ENCODE measurements at regions not wholly inside any gene's neighbourhood (a gene's known extent, or its start where the extent isn't known, plus 50 kb on each side); places are given as distances from the start of the nearest gene placed in this dataset. TPM values are rescaled to one million over a fixed set of nuclear protein-coding genes. Genes with fewer than 3 reads are reported as not detected.

DNA sequence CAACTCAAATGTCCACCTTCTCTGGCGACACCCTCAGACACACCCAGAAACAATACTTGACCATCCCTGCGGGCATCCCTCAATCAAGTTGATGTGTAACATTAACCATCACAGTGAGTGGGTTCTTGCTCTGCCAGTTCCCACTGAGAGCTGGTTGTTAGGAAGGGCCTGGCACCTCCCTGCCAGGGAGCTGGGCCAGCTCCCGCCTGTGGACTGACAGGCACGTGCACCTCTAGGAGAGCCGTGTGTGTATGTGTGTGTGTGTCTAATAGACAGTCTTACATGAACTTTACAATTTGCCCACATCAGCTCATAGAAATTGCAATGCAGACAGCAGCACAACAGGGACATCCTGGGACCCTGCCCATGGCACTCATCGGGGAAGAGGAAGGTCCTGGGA, 298.7 kb downstream of the SHANK2 start (continued):
- no peak for TF ChIP-seq STAT1 (IDR thresholded peaks at IDR 0.05; ENCODE audit: unreplicated experiment)
- TF ChIP-seq CREB1 (CRISPR knock-in tag; IDR thresholded peaks at IDR 0.05; ENCODE audit: low read depth), result no peak
- TF ChIP-seq, protein P1, sequence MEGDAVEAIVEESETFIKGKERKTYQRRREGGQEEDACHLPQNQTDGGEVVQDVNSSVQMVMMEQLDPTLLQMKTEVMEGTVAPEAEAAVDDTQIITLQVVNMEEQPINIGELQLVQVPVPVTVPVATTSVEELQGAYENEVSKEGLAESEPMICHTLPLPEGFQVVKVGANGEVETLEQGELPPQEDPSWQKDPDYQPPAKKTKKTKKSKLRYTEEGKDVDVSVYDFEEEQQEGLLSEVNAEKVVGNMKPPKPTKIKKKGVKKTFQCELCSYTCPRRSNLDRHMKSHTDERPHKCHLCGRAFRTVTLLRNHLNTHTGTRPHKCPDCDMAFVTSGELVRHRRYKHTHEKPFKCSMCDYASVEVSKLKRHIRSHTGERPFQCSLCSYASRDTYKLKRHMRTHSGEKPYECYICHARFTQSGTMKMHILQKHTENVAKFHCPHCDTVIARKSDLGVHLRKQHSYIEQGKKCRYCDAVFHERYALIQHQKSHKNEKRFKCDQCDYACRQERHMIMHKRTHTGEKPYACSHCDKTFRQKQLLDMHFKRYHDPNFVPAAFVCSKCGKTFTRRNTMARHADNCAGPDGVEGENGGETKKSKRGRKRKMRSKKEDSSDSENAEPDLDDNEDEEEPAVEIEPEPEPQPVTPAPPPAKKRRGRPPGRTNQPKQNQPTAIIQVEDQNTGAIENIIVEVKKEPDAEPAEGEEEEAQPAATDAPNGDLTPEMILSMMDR (conservative IDR thresholded peaks at IDR 0.05; ENCODE audit: low read depth in 2 of 2), result no peak

GRCh38 chr11:70954471-70954870, 297.9 kb downstream of the SHANK2 start:
- Mint-ChIP-seq H3K36me3 (ENCODE audit: low read depth) (peaks cover 35% of the 10 kb centered on the region), H3K27ac (no peak overlapping the region), H3K9me3 (peaks cover 6% of the 10 kb centered on the region; the same call in 2 of the 3 replicates), H3K27me3 (ENCODE audit: insufficient read depth, low read depth, poor library complexity) (peaks cover 5% of the 10 kb centered on the region), H3K4me3 (no peak overlapping the region), H3K4me1 (no peaks in the 10 kb centered on the region)
- no peaks in the 10 kb centered on the region for H3K36me3 ChIP-seq (ENCODE audit: insufficient read depth)
- no peaks in the 10 kb centered on the region for H3F3A ChIP-seq (replicated peaks; ENCODE audit: low read depth)
- ATAC-seq (no peak), DNase-seq (ENCODE audit: low spot score) (no peak)
- H3K4me2 ChIP-seq, result no peak overlapping the region
- no peaks in the 10 kb centered on the region for H3K4me1 ChIP-seq (ENCODE audit: insufficient read depth)
- H3K4me3 ChIP-seq, result no peak overlapping the region
- H3K27ac ChIP-seq (ENCODE audit: low read depth), result no peak overlapping the region
- no peak overlapping the region for H2AFZ ChIP-seq
- H3K27me3 ChIP-seq (ENCODE audit: insufficient read depth), result no peaks in the 10 kb centered on the region
- H3K79me2 ChIP-seq (replicated peaks; ENCODE audit: insufficient read depth), result no peaks in the 10 kb centered on the region
- TF ChIP-seq NANOG (IDR thresholded peaks at IDR 0.05; ENCODE audit: borderline replicate concordance) (no peak), JUNB (IDR thresholded peaks at IDR 0.05; ENCODE audit: unreplicated experiment) (no peak), EZH2 (IDR thresholded peaks at IDR 0.05; ENCODE audit: low read depth, unreplicated experiment) (no peak), POLR2AphosphoS5 (IDR thresholded peaks at IDR 0.05; ENCODE audit: low read depth) (no peak), CREB1 (CRISPR knock-in tag; IDR thresholded peaks at IDR 0.05; ENCODE audit: low read depth) (no peak), EZH2phosphoT487 (IDR thresholded peaks at IDR 0.05; ENCODE audit: unreplicated experiment) (no peak), ZNF331 (CRISPR knock-in tag; IDR thresholded peaks at IDR 0.05; ENCODE audit: low read depth) (no peak), ETS1 (IDR thresholded peaks at IDR 0.05) (no peak), ZNF114 (CRISPR knock-in tag; IDR thresholded peaks at IDR 0.05) (no peak), STAT1 (IDR thresholded peaks at IDR 0.05; ENCODE audit: unreplicated experiment) (no peak)
- TF ChIP-seq, protein P2, sequence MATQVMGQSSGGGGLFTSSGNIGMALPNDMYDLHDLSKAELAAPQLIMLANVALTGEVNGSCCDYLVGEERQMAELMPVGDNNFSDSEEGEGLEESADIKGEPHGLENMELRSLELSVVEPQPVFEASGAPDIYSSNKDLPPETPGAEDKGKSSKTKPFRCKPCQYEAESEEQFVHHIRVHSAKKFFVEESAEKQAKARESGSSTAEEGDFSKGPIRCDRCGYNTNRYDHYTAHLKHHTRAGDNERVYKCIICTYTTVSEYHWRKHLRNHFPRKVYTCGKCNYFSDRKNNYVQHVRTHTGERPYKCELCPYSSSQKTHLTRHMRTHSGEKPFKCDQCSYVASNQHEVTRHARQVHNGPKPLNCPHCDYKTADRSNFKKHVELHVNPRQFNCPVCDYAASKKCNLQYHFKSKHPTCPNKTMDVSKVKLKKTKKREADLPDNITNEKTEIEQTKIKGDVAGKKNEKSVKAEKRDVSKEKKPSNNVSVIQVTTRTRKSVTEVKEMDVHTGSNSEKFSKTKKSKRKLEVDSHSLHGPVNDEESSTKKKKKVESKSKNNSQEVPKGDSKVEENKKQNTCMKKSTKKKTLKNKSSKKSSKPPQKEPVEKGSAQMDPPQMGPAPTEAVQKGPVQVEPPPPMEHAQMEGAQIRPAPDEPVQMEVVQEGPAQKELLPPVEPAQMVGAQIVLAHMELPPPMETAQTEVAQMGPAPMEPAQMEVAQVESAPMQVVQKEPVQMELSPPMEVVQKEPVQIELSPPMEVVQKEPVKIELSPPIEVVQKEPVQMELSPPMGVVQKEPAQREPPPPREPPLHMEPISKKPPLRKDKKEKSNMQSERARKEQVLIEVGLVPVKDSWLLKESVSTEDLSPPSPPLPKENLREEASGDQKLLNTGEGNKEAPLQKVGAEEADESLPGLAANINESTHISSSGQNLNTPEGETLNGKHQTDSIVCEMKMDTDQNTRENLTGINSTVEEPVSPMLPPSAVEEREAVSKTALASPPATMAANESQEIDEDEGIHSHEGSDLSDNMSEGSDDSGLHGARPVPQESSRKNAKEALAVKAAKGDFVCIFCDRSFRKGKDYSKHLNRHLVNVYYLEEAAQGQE (IDR thresholded peaks at IDR 0.05; ENCODE audit: unreplicated experiment), result no peak
- H3K9me2 ChIP-seq (ENCODE audit: insufficient read depth), result no peaks in the 10 kb centered on the region
- peaks cover 5% of the 10 kb centered on the region; the same call in 1 of the 2 replicates for H4K20me1 ChIP-seq (replicated peaks; ENCODE audit: insufficient read depth)

Small RNA genes lying in the stretch of these regions (microRNA-seq; reads per million reads assigned to microRNA genes)
- gene MIR3664, result 8.0 reads per million, percentile 29 among the genes with 10 or more reads in this experiment

Small RNA genes lying in the stretch of these regions (small RNA-seq; reads per million reads assigned to genes)
- 0.52 reads per million, percentile 36 among the genes with 10 or more reads in this experiment for gene MIR3664 (ENCODE audit: low replicate concordance)
- gene RF00019 (ENCODE audit: low replicate concordance), result not detected

All from GM23338 (cell line).